Inflammatory macrophage treated with lipopolysaccharide for 1 hour (primary cell): ENCODE measurements at regions not wholly inside any gene's neighbourhood (a gene's known extent, or its start where the extent isn't known, plus 50 kb on each side); places are given as distances from the start of the nearest gene placed in this dataset.
A peak's percentile ranks its signal among the peaks of the same experiment; 100 is the strongest.

Experiments used
- DNase-seq, 2 donors: peaks; one replicate each; pipeline ENCODE4 v3.0.0-alpha.2; 2020 to 2022

- no peak for DNase-seq
Observed at GRCh38 chr3:14288833-14289451, 110.3 kb downstream of the LSM3 start.

GRCh38 chr3:14289590-14290461 is 111.2 kb downstream of the LSM3 start:
- no peak for DNase-seq

GRCh38 chr3:14290631-14291385 is 111.6 kb upstream of the SLC6A6 start:
- no peak for DNase-seq

- DNase-seq, result no peak
Observed at GRCh38 chr3:14295037-14295436, 107.4 kb upstream of the SLC6A6 start.

DNA sequence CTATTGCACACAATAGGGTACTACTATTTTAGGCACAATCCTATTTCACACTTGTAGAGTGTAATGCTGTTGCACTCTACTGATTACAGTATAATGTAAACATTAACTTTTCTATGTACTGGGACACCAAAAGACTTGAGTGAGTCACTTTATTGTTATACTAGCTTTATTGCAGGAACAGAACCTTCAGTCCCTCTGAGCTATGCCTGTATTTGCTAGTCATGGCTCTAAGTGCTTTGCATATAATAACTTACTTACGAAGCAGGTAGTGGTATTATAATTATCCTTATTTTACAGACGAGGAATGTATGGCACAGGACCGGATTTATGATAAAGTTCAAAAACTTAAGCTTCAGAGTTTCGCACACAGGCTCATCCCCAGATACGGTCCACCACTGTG is 106.6 kb upstream of the SLC6A6 start:
- no peak for DNase-seq

DNA sequence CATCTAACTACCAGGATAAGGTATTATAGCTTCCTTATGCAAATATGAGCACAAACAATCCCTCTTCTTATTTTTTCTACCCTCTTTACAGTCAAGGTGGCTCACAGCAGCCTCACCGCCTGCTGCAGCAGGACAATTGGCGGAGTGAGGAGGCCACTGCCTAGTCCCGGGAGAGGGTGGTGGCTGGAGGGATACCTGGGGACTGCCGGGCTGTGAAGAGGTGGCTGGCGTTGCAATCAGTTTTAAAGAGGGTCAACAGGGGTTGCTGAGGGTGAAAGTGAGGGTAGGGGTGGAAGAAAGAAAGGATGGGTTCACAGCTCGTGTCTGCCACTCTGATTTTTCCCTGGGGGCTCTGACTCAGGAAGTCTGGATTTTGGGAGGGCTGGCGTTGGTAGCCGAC is 105.1 kb upstream of the SLC6A6 start:
- DNase-seq, result no peak

DNA sequence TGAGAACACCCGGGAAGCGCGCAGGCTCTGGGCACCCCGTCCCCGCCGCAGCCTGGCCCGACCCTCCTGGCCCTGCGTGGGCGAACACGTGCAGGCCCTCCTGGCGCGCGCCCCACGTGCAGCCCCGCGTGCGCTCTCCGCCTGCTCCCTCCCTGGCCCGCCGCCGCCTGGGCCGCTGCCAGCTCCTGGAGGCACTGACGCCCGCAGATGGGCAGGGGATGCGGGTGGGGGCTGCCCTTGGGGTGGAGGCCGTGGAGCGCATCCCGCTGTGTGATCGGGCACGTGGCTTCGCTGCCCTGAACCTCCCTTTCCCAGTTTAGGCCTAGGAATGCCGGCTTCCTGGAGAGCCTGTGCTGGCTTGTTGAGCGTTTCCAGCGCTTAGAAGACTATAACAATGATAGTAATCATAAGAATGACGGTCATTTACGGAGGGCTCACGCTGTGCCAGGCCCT is 104.6 kb upstream of the SLC6A6 start:
- DNase-seq, result no peak

GRCh38 chr3:14298442-14298841 is 104.0 kb upstream of the SLC6A6 start:
- no peak for DNase-seq

- no peak for DNase-seq
Observed at GRCh38 chr3:14298991-14299555, 103.3 kb upstream of the SLC6A6 start.

GRCh38 chr3:14299767-14300166 is 102.6 kb upstream of the SLC6A6 start:
- no peak for DNase-seq

DNA sequence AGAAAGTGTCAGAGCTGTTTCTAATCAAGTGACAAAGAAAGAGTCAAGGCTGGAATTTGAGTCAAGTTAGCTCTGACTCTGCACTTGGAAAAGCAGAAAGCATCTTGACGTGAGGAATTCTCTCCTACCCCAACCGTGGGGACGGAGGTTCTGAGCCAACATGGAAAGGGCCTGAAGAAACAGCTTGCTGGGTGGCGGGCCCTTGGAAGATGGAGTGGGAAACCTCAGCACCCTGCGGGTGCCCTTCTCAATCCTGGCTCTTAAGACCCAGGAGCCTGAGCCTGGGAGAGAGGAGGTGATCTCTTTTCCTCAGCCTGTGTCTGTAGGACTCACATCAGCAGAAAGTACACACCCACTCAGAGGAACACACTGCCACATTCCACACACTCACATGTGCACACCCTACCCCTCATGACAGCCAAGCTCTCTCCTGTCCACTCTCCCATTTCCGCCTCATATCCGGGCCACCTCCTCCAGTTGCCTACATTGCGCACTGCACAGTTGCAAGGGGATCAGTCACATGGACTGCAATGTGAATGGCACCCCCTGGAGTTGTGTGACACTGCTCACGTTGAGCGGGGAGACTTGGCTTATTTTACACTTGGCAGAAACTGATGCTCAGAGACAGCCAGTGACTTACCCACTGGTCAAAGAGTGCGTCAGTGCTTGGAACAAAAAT is 101.5 kb upstream of the SLC6A6 start:
- DNase-seq, result no peak

DNA sequence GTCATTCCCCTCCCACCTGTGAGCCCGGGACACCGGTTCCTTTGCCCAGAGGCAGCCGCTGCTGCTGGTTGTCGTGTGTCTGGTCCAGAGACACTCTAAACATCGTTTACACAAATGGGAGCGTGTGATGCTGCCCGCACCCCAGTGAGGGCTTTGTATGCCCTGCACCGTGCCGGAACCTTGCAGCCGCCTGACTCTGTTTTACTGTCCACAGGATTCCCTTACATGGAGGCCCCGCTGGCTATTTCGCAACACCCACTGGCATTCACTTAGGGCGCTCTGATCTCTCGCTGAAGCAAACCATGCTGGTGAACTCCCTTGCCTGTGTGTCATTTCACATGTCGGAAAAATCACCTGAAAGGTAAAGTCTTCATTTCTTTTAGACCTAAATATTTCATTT is 100.8 kb upstream of the SLC6A6 start:
- DNase-seq, result peak in 1 of 2 donors; percentile 9

GRCh38 chr3:14303336-14304100 is 98.9 kb upstream of the SLC6A6 start:
- no peak for DNase-seq

- no peak for DNase-seq
Observed at GRCh38 chr3:14304101-14305045, 98.0 kb upstream of the SLC6A6 start.

- DNase-seq, result peak in 1 of 2 donors; percentile 14
Observed at GRCh38 chr3:14305324-14305723, 97.1 kb upstream of the SLC6A6 start.

DNA sequence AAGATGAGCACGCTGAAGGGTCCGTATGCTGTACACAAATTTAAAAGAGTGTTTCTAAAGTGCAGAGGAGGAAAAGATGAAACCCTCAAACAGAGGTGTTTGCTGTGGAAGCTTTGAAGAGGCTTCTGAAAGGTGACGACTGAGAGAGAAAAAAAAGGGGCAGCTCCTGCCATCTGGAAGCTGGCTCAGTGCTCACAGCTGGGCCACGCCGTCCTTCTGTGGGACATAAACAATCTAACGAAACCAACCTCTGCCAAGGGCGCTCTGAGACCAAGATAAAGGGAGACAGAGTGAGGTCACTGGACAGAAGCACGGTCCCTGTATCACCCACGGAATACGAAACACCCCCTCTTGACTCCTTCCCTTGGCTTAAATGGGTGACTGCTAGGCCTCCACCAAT is 96.3 kb upstream of the SLC6A6 start:
- no peak for DNase-seq

GRCh38 chr3:14307656-14308302 is 94.6 kb upstream of the SLC6A6 start:
- DNase-seq, result no peak

DNA sequence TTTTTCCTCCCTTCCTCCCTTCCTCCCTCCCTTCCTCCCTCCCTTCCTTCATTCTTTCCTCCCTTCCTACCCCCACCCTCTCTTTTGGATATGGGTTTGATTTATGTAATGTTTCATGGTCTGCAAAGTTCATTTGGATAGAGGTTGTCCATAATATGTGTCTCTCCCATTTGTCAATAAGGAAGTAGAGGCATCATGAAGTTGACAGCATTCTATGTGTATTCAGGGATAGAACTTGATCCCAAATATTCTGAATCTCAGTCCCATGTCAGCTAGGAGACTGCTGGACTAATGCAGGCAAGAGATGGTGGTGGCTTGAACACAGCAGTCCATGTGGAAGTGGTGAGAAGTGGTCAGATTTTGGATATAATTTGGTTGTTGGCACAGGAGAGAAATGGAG is 90.7 kb upstream of the SLC6A6 start:
- DNase-seq, result no peak

DNA sequence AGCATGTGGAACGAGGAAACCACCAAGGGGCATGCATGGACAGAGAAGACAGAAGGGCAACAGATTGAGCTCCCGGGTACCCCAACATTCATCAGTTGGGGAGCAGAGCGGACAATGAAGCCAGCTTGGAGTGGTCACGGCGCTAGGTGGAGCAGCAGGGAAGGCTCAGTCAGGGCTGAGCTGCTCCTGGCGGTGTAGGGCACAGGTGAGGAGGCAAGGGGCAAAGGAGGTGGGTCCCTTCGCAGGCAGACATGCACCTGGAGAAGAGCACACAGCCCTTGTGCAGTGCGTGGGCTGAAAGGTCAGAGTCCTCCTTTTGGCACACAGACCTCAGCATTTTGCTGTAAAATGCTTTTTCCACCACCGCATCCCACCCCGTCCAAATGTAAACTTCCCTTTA is 90.0 kb upstream of the SLC6A6 start:
- DNase-seq, result no peak

GRCh38 chr3:14317057-14317553 is 85.3 kb upstream of the SLC6A6 start:
- DNase-seq, result no peak
